Transverse colon (tissue), 4 donors: ENCODE measurements at regions not wholly inside any gene's neighbourhood (a gene's known extent, or its start where the extent isn't known, plus 50 kb on each side); places are given as distances from the start of the nearest gene placed in this dataset.

Source experiments
- EP300 ChIP-seq: sonication (generic); formaldehyde crosslinking; IDR thresholded peaks from one replicate; pipeline ENCODE4 v1.6.1; 2017; ENCODE audit warnings: antibody characterized with exemption, low read depth
- POLR2A ChIP-seq: fragments of 450-650 bp; IDR thresholded peaks from one replicate; pipeline ENCODE4 v1.6.1; 2016; ENCODE audit warnings: antibody characterized with exemption, mild to moderate bottlenecking, moderate library complexity
- POLR2AphosphoS5 ChIP-seq, 3 donors: sonication (generic); formaldehyde crosslinking; IDR thresholded peaks; one replicate each; pipeline ENCODE4 v1.6.1; 2016; ENCODE audit warnings: antibody characterized with exemption in 3 of 3
- TF ChIP-seq, protein P1 (sequence below), 5 experiments: fragments of 200-600 bp in 3 of 5; fragments of 450-650 bp in 2 of 5; sonication (generic) in 3 of 5; IDR thresholded peaks; 1 replicate in 2 of 5; 2 replicates in 3 of 5; pipeline ENCODE4 v1.5.1; 2016 to 2017; ENCODE audit warnings: antibody characterized with exemption in 5 of 5, inconsistent platforms in 3 of 5, mild to moderate bottlenecking in 2 of 5, moderate library complexity in 1 of 5

DNA sequence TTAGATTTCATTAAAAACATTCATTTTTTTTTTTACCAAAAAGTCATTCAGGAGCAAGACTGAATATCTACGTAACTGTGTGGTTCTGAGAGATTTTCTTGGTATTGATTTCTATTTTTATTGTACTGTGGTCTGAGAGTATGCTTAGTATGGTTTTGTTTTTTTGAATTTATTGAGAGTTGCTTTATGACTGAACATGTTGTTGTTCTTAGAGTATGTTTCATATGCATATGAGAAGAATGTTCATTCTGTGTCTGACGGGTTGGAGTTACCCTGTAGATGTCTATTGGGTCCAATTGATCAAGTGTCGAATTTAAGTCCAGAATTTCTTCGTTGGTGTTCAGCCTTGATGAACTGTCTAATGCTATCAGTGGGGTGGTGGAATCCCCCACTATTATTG is 306.0 kb upstream of the KCNJ16 start:
- TF ChIP-seq POLR2AphosphoS5 (IDR thresholded peaks at IDR 0.05) (no peak), POLR2A (no peak), EP300 (no peak)
- TF ChIP-seq, protein P1, sequence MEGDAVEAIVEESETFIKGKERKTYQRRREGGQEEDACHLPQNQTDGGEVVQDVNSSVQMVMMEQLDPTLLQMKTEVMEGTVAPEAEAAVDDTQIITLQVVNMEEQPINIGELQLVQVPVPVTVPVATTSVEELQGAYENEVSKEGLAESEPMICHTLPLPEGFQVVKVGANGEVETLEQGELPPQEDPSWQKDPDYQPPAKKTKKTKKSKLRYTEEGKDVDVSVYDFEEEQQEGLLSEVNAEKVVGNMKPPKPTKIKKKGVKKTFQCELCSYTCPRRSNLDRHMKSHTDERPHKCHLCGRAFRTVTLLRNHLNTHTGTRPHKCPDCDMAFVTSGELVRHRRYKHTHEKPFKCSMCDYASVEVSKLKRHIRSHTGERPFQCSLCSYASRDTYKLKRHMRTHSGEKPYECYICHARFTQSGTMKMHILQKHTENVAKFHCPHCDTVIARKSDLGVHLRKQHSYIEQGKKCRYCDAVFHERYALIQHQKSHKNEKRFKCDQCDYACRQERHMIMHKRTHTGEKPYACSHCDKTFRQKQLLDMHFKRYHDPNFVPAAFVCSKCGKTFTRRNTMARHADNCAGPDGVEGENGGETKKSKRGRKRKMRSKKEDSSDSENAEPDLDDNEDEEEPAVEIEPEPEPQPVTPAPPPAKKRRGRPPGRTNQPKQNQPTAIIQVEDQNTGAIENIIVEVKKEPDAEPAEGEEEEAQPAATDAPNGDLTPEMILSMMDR (IDR thresholded peaks at IDR 0.05), result no peak
